NT2/D1 (cell line): ENCODE measurements at regions not wholly inside any gene's neighbourhood (a gene's known extent, or its start where the extent isn't known, plus 50 kb on each side); places are given as distances from the start of the nearest gene placed in this dataset.
"Not testable (repeated sequence)": the region's sequence is repeated elsewhere in the genome, so short reads cannot be mapped to it uniquely, and the experiment has no call there.

Experiments
- DNase-seq: peaks from one replicate; pipeline ENCODE4 v3.0.0-alpha.2; 2011; ENCODE audit warnings: low read depth, low spot score
- H3K27me3 ChIP-seq: 2 replicates; pipeline ENCODE4 v1.6.0; 2011; ENCODE audit warnings: mild to moderate bottlenecking; ENCODE audit not compliant: insufficient read length, insufficient read depth
- H3K36me3 ChIP-seq: 2 replicates; pipeline ENCODE4 v1.6.1; 2011; ENCODE audit warnings: mild to moderate bottlenecking, low read length, mixed read lengths; ENCODE audit not compliant: insufficient read depth, insufficient read length
- H3K4me1 ChIP-seq: 2 replicates; pipeline ENCODE4 v1.5.1; 2011; ENCODE audit not compliant: insufficient read depth, insufficient read length
- H3K4me3 ChIP-seq: 2 replicates; pipeline ENCODE4 v1.5.1; 2011; ENCODE audit warnings: low read depth; ENCODE audit not compliant: insufficient read length
- H3K9ac ChIP-seq: 2 replicates; pipeline ENCODE4 v1.6.0; 2011; ENCODE audit warnings: low read depth; ENCODE audit not compliant: insufficient read length
- H3K9me3 ChIP-seq: 2 replicates; pipeline ENCODE4 v1.5.1; 2011; ENCODE audit warnings: mild to moderate bottlenecking, low read length; ENCODE audit not compliant: insufficient read depth
- SUZ12 ChIP-seq: IDR thresholded peaks from 2 replicates; pipeline ENCODE4 v1.6.1; 2011; ENCODE audit not compliant: insufficient read length, insufficient read depth; ENCODE audit errors: extremely low read depth
- YY1 ChIP-seq: IDR thresholded peaks from 2 replicates; pipeline ENCODE4 v1.6.1; 2011; ENCODE audit not compliant: insufficient read length, insufficient read depth
- ZNF274 ChIP-seq: IDR thresholded peaks from 2 replicates; pipeline ENCODE4 v1.6.1; 2011; ENCODE audit warnings: mild to moderate bottlenecking, low read depth, low read length

DNA sequence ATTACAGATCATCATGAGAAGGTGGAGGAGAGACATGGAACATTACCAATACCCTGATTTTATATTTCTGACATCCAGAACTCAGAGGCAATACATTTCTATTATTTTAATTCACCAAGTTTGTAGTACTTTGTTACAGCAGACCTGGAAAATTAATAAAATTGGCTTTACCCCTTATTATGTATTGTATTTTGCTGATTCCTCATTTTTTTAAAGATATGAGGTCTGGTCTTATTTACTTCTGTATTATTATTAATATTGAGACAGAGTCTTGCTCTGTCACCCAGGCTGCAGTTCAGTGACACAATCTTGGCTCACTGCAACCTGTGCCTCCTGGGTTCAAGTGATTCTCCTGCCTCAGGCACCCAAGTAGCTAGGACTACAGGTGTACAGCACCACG, 357.3 kb upstream of the TECRL start:
- TF ChIP-seq SUZ12 (no peak), YY1 (no peak), ZNF274 (no peak)
- no peak overlapping the region for H3K4me3 ChIP-seq
- DNase-seq = no peak
- no peaks in the 10 kb centered on the region for H3K4me1 ChIP-seq
- no peak overlapping the region for H3K9ac ChIP-seq
- H3K36me3 ChIP-seq = no peaks in the 10 kb centered on the region
- no peaks in the 10 kb centered on the region for H3K27me3 ChIP-seq
- H3K9me3 ChIP-seq = no peaks in the 10 kb centered on the region

DNA sequence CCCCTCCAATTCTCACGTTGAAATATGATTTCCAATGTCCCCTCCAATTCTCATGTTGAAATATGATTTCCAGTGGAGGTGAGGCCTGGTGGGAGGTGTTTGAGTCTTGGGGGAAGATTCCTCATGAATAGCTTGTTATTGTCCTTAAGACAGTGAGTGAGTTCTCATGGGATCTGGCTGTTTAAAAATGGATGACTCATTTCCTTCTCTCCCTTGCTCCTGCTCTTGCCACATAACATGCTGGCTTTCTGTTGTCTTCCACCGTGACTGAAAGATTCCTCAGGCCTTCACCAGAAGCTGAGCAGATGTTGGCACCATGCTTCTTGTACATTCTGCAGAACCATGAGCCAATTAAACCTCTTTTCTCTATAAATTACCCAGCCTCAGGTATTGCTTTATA, 346.8 kb upstream of the TECRL start:
- no peak for TF ChIP-seq YY1
- no peak for TF ChIP-seq ZNF274
- no peak for TF ChIP-seq SUZ12
- Histone ChIP-seq H3K9ac (no peak overlapping the region), H3K27me3 (no peaks in the 10 kb centered on the region), H3K4me3 (no peak overlapping the region), H3K4me1 (no peaks in the 10 kb centered on the region), H3K9me3 (peaks cover 22% of the 10 kb centered on the region), H3K36me3 (no peaks in the 10 kb centered on the region)
- DNase-seq = no peak

DNA sequence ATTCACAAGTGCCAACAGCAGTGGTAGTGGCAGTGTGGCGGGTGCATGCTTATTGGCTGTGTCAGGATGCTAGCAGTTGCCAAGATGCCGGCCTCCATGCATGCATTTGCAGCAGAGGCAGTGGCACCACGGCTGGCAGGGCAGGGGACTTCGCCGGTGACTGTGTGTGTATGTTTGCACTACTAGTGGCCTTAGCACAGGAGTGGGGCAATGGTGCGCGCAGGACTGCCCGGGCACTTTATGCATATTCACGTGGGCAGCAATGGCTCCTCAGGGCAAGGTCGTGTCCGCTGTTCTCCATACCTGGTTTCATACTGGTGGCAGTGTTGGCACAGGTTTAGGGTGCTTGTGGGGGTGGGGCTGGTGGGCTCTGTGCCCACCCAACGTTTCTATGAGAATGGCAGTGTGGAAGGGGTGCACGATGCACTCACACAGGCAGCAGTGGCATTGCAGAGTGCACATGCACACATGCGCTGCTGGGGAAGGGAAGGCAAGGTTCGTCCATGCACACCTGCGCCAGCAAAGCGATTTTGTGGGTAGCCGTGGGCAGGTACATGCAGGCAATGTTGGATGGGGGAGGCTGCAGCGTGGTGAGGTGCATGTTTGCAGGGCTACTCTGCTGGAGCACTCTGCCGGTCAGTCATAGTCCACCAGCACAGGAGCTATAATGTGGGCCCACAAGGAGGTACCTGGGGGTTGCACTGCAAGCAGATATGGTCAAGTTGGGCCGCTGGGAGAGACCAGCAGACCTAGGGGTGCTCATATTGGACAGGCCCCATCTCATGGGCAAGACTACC, 338.9 kb upstream of the TECRL start:
- Histone ChIP-seq H3K36me3 (no peaks in the 10 kb centered on the region), H3K27me3 (no peaks in the 10 kb centered on the region), H3K4me3 (no peak overlapping the region), H3K9me3 (no peaks in the 10 kb centered on the region), H3K4me1 (no peaks in the 10 kb centered on the region), H3K9ac (no peak overlapping the region)
- TF ChIP-seq ZNF274 = no peak
- no peak for TF ChIP-seq YY1
- TF ChIP-seq SUZ12 = no peak
- DNase-seq = no peak

DNA sequence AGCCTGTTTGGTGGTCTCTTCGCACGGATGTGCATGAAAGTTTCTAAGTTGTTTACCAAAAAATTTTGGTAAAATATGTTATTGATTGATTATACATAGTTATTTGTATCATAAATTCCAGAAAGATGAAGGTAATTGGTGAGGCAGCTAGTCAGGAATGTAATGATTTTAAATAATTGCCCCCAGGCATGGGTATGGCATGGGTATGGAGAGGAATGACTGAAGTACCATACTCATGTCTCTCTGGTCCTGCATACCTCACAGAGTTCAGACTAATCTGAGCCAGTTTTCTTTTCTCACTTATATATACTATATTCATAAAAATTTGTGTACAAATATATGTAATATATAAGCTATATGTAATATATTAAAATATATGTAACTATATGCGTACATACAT, 329.0 kb upstream of the TECRL start:
- H3K36me3 ChIP-seq = no peaks in the 10 kb centered on the region
- TF ChIP-seq SUZ12 (no peak), YY1 (no peak), ZNF274 (no peak)
- DNase-seq = no peak
- H3K9ac ChIP-seq = no peak overlapping the region
- H3K4me1 ChIP-seq = no peaks in the 10 kb centered on the region
- H3K9me3 ChIP-seq = peaks cover 11% of the 10 kb centered on the region
- no peak overlapping the region for H3K4me3 ChIP-seq
- no peaks in the 10 kb centered on the region for H3K27me3 ChIP-seq

DNA sequence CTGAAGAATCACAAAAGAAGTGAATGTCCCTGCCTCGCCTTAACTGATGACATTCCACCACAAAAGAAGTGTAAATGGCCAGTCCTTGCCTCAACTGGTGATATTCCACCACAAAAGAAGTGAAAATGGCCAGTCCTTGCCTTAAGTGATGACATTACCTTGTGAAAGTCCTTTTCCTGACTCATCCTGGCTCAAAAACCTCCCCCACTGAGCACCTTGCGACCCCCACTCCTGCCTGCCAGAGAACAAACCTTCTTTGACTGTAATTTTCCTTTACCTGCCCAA, 328.5 kb upstream of the TECRL start:
- DNase-seq, H3K36me3 ChIP-seq, H3K27me3 ChIP-seq, H3K9ac ChIP-seq, H3K4me3 ChIP-seq, H3K4me1 ChIP-seq: not testable (repeated sequence)
- H3K9me3 ChIP-seq = peaks cover 11% of the 10 kb centered on the region

DNA sequence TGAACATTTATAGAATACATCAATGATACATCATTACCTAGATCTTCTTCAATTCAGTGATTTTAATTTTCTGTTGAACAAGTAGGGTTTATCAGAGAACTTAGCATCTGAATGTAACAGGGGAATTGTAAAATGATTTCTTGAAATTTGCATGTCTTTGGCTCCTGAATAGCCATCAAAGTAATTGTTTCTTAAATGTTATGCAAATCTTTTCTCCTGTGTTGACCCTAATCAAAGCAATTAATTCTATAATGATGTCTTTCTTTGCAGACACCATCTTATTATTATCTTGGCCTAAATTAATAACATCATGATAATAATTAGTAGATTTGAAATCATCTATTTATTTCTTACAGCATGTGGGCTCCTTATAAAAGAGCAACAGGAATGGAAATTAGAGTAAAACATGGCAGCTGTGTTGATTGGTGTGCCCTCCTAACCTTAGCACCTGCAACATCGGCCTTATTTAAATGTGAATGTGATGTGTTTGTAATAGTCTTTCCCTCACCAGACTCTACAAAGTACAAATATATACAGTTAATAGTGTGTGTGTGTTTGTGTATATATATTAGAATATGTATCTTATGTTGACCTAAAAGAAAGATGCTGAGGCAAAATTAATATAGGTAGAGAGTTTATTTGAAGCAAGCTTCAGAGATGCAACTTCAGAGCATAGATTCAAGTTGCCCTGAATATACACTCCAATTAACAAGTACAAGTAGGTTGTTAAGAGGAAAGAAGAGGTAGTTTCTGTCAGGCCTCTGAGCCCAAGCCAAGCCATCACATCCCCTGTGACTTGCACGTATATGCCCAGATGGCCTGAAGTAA, 328.0 kb upstream of the TECRL start:
- no peak for DNase-seq
- no peaks in the 10 kb centered on the region for H3K36me3 ChIP-seq
- TF ChIP-seq YY1 (no peak), ZNF274 (no peak), SUZ12 (no peak)
- H3K27me3 ChIP-seq = no peaks in the 10 kb centered on the region
- no peak overlapping the region for H3K4me3 ChIP-seq
- H3K9me3 ChIP-seq = peaks cover 11% of the 10 kb centered on the region
- no peak overlapping the region for H3K9ac ChIP-seq
- H3K4me1 ChIP-seq = no peaks in the 10 kb centered on the region

DNA sequence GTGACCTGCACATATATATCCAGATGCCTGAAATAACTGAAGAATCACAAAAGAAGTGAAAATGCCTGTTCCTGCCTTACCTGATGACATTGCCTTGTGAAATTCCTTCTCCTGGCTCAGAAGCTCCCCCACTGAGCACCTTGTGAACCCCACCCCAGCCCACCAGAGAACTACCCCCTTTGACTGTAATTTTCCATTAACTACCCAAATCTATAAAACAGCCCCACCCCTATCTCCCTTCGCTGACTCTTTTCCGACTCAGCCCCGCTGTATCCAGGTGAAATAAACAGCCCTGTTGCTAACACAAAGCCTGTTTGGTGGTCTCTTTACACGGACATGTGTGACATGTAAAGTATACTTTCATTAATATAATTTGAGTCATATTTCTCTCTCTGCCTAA, 320.3 kb upstream of the TECRL start:
- DNase-seq = no peak
- TF ChIP-seq SUZ12 = no peak
- TF ChIP-seq ZNF274 = no peak
- TF ChIP-seq YY1 = no peak
- peaks cover 13% of the 10 kb centered on the region; the same call in 1 of the 2 replicates for H3K9me3 ChIP-seq
- no peak overlapping the region for H3K9ac ChIP-seq
- no peaks in the 10 kb centered on the region for H3K4me1 ChIP-seq
- H3K27me3 ChIP-seq = no peaks in the 10 kb centered on the region
- no peaks in the 10 kb centered on the region for H3K36me3 ChIP-seq
- no peak overlapping the region for H3K4me3 ChIP-seq
